BE2C (cell line): ENCODE measurements at regions not wholly inside any gene's neighbourhood (a gene's known extent, or its start where the extent isn't known, plus 50 kb on each side); places are given as distances from the start of the nearest gene placed in this dataset.

Source experiments
- DNase-seq: peaks from one replicate; pipeline ENCODE4 v3.0.0-alpha.2; 2020
- H3K27me3 ChIP-seq: fragments of 250-450 bp; sonication (Bioruptor Pico); 2 replicates; pipeline ENCODE4 v1.5.1; 2020; ENCODE audit warnings: mild to moderate bottlenecking
- H3K36me3 ChIP-seq: fragments of 250-450 bp; sonication (Bioruptor Pico); 2 replicates; pipeline ENCODE4 v1.5.1; 2020; ENCODE audit warnings: mild to moderate bottlenecking
- H3K4me1 ChIP-seq: fragments of 250-450 bp; sonication (Bioruptor Pico); 2 replicates; pipeline ENCODE4 v1.5.1; 2020
- H3K4me3 ChIP-seq: 2 replicates; pipeline ENCODE4 v1.5.1; 2011; ENCODE audit warnings: low read depth, low read length
- H3K9me3 ChIP-seq: fragments of 250-450 bp; sonication (Bioruptor Pico); 2 replicates; pipeline ENCODE4 v1.5.1; 2020
- CTCF ChIP-seq: IDR thresholded peaks from 2 replicates; pipeline ENCODE4 v1.5.1; 2012; ENCODE audit warnings: mild to moderate bottlenecking, low read depth, low read length

- no peaks in the 10 kb centered on the region for H3K36me3 ChIP-seq
- H3K4me3 ChIP-seq: no peak overlapping the region
Observed at GRCh38 chr10:33764694-33765185, 430.3 kb upstream of the NRP1 start.

GRCh38 chr10:33760056-33760943 lies 425.8 kb upstream of the NRP1 start:
- Histone ChIP-seq H3K4me1 (no peaks in the 10 kb centered on the region; the same call in none of the 2 replicates), H3K27me3 (no peaks in the 10 kb centered on the region), H3K36me3 (no peaks in the 10 kb centered on the region), H3K4me3 (no peak overlapping the region), H3K9me3 (no peaks in the 10 kb centered on the region)
- TF ChIP-seq CTCF: no peak
- no peak for DNase-seq

More at GRCh38 chr10:33764694-33765185, 430.3 kb upstream of the NRP1 start:
- no peak for TF ChIP-seq CTCF
- no peaks in the 10 kb centered on the region for H3K27me3 ChIP-seq
- DNase-seq: no peak
- H3K4me1 ChIP-seq: no peaks in the 10 kb centered on the region; the same call in none of the 2 replicates
- no peaks in the 10 kb centered on the region for H3K9me3 ChIP-seq

- no peak for DNase-seq
- Histone ChIP-seq H3K27me3 (no peaks in the 10 kb centered on the region), H3K36me3 (no peaks in the 10 kb centered on the region), H3K9me3 (no peaks in the 10 kb centered on the region), H3K4me1 (no peaks in the 10 kb centered on the region; the same call in none of the 2 replicates), H3K4me3 (no peak overlapping the region)
- no peak for TF ChIP-seq CTCF
Observed at GRCh38 chr10:33759191-33759590, 424.7 kb upstream of the NRP1 start.

GRCh38 chr10:33758299-33758698 lies 423.8 kb upstream of the NRP1 start:
- Histone ChIP-seq H3K4me1 (no peaks in the 10 kb centered on the region; the same call in none of the 2 replicates), H3K9me3 (no peaks in the 10 kb centered on the region), H3K36me3 (no peaks in the 10 kb centered on the region), H3K27me3 (no peaks in the 10 kb centered on the region), H3K4me3 (no peak overlapping the region)
- DNase-seq: no peak
- TF ChIP-seq CTCF: no peak

GRCh38 chr10:33754052-33754451 lies 419.6 kb upstream of the NRP1 start:
- no peak for TF ChIP-seq CTCF
- no peak for DNase-seq
- H3K27me3 ChIP-seq: no peaks in the 10 kb centered on the region
- H3K36me3 ChIP-seq: no peaks in the 10 kb centered on the region
- H3K4me1 ChIP-seq: no peaks in the 10 kb centered on the region
- H3K4me3 ChIP-seq: no peak overlapping the region
- no peaks in the 10 kb centered on the region for H3K9me3 ChIP-seq

- no peaks in the 10 kb centered on the region for H3K36me3 ChIP-seq
- H3K4me1 ChIP-seq: no peaks in the 10 kb centered on the region
- H3K4me3 ChIP-seq: no peak overlapping the region
- DNase-seq: no peak
- no peaks in the 10 kb centered on the region for H3K27me3 ChIP-seq
- H3K9me3 ChIP-seq: no peaks in the 10 kb centered on the region
- TF ChIP-seq CTCF: no peak
Observed at GRCh38 chr10:33753389-33753788, 418.9 kb upstream of the NRP1 start.
